Upper lobe of right lung (tissue), 1 donor: ENCODE measurements at regions not wholly inside any gene's neighbourhood (a gene's known extent, or its start where the extent isn't known, plus 50 kb on each side); places are given as distances from the start of the nearest gene placed in this dataset.
A peak's percentile ranks its signal among the peaks of the same experiment; 100 is the strongest.

ENCODE experiments used
- ATAC-seq: fragments of 200-7000 bp; cut with Tn5 transposase; one replicate; pipeline ENCODE4 v1.9.1; 2020; ENCODE audit warnings: mild to moderate bottlenecking, moderate library complexity
- DNase-seq: peaks from one replicate; pipeline ENCODE4 v3.0.0-alpha.2; 2020
- H3K27ac ChIP-seq: fragments of 200-600 bp; one replicate; pipeline ENCODE4 v1.8.0; 2022
- H3K27me3 ChIP-seq: fragments of 200-600 bp; one replicate; pipeline ENCODE4 v1.8.0; 2022; ENCODE audit warnings: mild to moderate bottlenecking
- H3K36me3 ChIP-seq: fragments of 200-600 bp; one replicate; pipeline ENCODE4 v1.8.0; 2022
- H3K4me1 ChIP-seq: fragments of 200-600 bp; one replicate; pipeline ENCODE4 v1.8.0; 2022
- H3K4me3 ChIP-seq: fragments of 200-600 bp; one replicate; pipeline ENCODE4 v1.8.0; 2022; ENCODE audit warnings: mild to moderate bottlenecking
- H3K9me3 ChIP-seq: fragments of 200-600 bp; one replicate; pipeline ENCODE4 v1.8.0; 2022
- intact Hi-C: fragments of 100-400 bp; cut with DNase I; formaldehyde crosslinking; loops from one replicate; pipeline ENCODE4 v1.11.0; 2022
- TF ChIP-seq, protein P1 (sequence below): fragments of 200-600 bp; IDR thresholded peaks from one replicate; pipeline ENCODE4 v1.8.0; 2022; ENCODE audit warnings: antibody characterized with exemption
- donor health status: DM: no; HTN: yes; CAD: no; lungs with severe emphysema.

DNA sequence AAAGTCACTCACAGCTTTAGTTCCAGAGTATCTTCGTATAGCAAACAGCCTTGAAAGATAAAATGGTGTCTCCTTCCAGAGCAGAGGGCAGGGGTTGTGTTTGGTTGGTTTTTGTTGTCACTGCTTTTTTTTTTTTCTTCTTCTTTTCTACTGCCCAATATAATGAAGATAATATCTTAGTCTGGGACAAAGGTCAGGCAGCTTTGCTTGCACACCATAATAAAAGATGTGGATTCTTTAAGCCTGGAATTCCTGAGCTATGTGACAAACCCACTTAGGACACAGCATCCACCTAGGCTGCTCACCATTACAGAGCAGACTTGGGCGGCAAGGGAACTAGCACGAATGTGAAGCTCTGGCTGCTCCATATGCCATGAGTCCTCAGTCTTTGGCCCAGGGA, 165.6 kb upstream of the MIR17HG start:
- no peaks in the 10 kb centered on the region for H3K36me3 ChIP-seq
- TF ChIP-seq, protein P1, sequence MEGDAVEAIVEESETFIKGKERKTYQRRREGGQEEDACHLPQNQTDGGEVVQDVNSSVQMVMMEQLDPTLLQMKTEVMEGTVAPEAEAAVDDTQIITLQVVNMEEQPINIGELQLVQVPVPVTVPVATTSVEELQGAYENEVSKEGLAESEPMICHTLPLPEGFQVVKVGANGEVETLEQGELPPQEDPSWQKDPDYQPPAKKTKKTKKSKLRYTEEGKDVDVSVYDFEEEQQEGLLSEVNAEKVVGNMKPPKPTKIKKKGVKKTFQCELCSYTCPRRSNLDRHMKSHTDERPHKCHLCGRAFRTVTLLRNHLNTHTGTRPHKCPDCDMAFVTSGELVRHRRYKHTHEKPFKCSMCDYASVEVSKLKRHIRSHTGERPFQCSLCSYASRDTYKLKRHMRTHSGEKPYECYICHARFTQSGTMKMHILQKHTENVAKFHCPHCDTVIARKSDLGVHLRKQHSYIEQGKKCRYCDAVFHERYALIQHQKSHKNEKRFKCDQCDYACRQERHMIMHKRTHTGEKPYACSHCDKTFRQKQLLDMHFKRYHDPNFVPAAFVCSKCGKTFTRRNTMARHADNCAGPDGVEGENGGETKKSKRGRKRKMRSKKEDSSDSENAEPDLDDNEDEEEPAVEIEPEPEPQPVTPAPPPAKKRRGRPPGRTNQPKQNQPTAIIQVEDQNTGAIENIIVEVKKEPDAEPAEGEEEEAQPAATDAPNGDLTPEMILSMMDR, result no peak

DNA sequence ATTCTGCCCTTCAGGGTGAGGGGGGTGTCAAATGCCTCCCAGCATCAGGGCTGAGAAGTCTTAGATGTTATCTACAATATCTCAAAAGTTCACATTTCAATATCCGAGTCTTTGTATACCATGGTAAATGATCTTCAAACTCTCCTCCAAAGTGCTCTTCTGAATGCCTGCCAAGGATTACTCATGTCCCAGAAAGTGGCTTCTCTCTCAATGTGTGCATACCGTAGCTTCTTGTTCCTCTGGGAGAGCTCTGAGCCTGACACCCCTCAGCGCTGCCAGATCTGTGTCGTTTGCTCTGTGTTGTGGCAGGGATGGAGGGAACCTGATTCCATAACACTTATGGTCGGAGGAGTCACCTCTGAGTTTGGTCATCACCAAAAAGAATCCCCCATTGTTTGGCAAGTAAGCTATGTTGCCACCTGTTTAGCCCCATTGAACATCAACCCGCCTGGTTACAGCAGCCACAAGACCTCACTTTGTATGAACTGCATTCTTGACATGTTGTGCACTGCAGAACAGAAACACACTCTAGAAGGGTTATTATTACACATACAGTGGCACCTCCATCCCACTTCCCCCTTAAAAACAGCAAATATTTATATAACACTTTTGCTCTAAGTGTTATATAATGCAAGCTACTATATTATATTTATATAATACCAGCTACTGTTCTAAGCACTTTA, 163.1 kb upstream of the MIR17HG start:
- H3K36me3 ChIP-seq, result no peaks in the 10 kb centered on the region
- H3K4me3 ChIP-seq, result no peak overlapping the region
- no peaks in the 10 kb centered on the region for H3K27me3 ChIP-seq
- ATAC-seq (peak; percentile 61), DNase-seq (no peak)
- TF ChIP-seq, protein P1, result no peak
- no peaks in the 10 kb centered on the region for H3K9me3 ChIP-seq
- H3K4me1 ChIP-seq, result no peaks in the 10 kb centered on the region
- no peak overlapping the region for H3K27ac ChIP-seq
- intact Hi-C loops, result no loop called here

More for the DNA sequence above, 165.6 kb upstream of the MIR17HG start:
- no peak for DNase-seq
- H3K4me1 ChIP-seq, result no peaks in the 10 kb centered on the region
- H3K27ac ChIP-seq, result no peak overlapping the region
- H3K4me3 ChIP-seq, result no peak overlapping the region
- H3K27me3 ChIP-seq, result no peaks in the 10 kb centered on the region
- intact Hi-C loops, result no loop called here
- no peaks in the 10 kb centered on the region for H3K9me3 ChIP-seq
- ATAC-seq, result no peak

DNA sequence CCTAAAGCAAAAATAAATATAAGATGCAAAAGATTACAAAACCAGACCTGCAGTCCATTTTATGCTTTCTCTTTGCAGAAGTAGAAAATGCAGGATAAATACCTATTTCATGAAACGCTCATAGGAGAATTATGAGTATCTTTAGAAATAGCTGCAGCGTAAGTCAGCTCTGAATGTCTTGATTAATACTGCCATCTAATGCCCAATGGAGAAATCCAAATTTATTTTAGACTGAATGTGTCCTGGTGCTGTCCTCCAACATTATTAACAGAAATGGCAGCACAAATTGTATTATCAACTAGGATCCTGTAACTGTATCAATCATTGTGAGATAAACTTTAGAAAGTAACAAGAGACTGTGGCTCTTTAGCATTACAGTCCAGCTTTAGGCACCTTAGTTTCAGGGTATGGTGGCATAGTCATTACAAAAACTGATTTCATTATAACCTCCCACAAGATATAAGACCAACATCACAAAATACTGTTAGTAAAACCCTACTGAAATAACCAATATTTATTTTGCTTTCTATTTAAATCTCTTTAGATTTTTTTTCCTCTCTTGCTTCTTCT, 162.1 kb upstream of the MIR17HG start:
- TF ChIP-seq, protein P1, result peak; percentile 21
- intact Hi-C loops, result no loop called here
- DNase-seq (no peak), ATAC-seq (peak; percentile 46)
- Histone ChIP-seq H3K27ac (no peak overlapping the region), H3K36me3 (no peaks in the 10 kb centered on the region), H3K4me3 (no peak overlapping the region), H3K27me3 (no peaks in the 10 kb centered on the region), H3K4me1 (no peaks in the 10 kb centered on the region), H3K9me3 (no peaks in the 10 kb centered on the region)

DNA sequence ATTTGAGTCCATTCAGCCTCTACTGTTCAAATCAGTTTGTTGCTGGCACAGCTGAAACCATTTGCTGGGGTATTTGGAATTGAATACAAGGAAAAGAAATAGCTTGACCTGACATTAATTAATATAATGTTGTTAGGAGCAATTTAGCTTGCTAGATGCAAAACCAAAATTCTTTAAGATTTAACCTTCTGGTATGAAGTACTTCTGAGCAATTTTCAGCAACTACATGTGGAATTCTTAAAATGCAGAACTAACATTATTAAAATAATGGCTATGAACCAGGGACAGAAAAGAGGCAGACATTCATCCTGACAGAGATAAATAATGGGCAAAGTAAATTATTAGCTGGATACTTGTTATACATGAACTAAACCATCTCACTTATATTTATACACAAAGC, 160.0 kb upstream of the MIR17HG start:
- DNase-seq, result no peak
- intact Hi-C loops, result no loop called here
- no peak overlapping the region for H3K4me3 ChIP-seq
- H3K36me3 ChIP-seq, result no peaks in the 10 kb centered on the region
- H3K27ac ChIP-seq, result no peak overlapping the region
- no peaks in the 10 kb centered on the region for H3K27me3 ChIP-seq
- TF ChIP-seq, protein P1, result no peak
- no peak for ATAC-seq
- no peaks in the 10 kb centered on the region for H3K4me1 ChIP-seq
- H3K9me3 ChIP-seq, result no peaks in the 10 kb centered on the region

DNA sequence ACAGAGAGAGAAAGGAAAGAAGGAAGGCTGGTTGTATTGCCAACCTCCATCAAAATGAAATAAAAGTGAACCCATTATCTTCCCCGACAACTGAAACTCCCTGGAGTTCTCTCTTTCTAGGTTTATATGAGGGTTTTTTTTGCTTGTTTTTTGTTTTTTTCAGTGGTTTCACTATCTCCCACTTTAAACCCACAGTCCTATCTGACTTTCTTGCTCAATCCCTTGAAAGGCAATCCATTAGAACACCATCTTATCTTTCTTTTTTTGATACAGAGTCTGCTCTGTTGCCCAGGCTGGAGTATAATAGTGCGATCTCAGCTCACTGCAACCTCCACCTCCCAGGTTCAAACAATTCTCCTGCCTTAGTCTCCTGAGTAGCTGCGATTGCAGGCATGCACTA, 158.0 kb upstream of the MIR17HG start:
- ATAC-seq (no peak), DNase-seq (no peak)
- no peaks in the 10 kb centered on the region for H3K27me3 ChIP-seq
- no peaks in the 10 kb centered on the region for H3K4me1 ChIP-seq
- H3K36me3 ChIP-seq, result no peaks in the 10 kb centered on the region
- TF ChIP-seq, protein P1, result no peak
- intact Hi-C loops, result no loop called here
- H3K27ac ChIP-seq, result no peak overlapping the region
- no peak overlapping the region for H3K4me3 ChIP-seq
- H3K9me3 ChIP-seq, result no peaks in the 10 kb centered on the region
